ENCODE measurements at regions not wholly inside any gene's neighbourhood (a gene's known extent, or its start where the extent isn't known, plus 50 kb on each side); places are given as distances from the start of the nearest gene placed in this dataset.
A peak's percentile ranks its signal among the peaks of the same experiment; 100 is the strongest.
"Not testable (repeated sequence)": the region's sequence is repeated elsewhere in the genome, so short reads cannot be mapped to it uniquely, and the experiment has no call there.

DNA sequence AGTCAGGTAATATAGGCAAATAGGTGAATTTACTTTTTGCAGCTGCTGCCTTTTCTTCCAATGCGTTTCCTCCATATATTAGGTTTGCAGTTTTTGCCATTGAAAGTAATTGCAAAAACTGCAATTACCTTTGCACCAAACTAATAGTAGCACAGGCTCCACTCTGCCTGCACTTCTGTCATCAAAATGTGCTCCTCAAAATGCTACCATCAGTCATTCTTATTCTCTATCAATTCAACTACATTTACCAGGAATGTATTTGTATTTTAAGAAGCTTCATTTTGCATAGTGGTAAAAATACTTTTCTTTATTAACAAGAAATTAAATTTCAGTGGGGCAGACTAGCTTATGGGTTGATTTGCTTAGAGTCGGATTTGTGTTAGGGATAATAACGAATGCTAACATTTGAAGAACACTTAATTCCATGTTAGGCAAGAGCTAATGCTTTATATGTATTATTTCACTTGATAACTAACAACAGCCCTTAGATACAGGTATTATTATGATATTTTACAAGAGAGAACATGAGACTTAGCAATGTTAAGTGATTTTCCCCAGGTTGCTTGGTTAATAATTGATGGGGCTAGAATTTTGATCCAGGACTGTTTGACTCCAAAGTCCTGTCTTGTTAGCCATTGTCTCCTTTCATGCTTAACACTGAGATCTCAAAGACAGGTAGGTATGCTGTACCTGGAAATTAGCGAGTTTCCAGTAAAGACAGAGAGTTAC lies 300.4 kb downstream of the MAN2A1 start:
- no peak for ATAC-seq
- no peak for DNase-seq

- DNase-seq: no peak
These were observed 301.1 kb downstream of the MAN2A1 start for GRCh38 chr5:109990723-109991359.

GRCh38 chr5:109992264-109992915 lies 302.7 kb downstream of the MAN2A1 start:
- no peak for DNase-seq
- no peak for ATAC-seq

More at GRCh38 chr5:109990723-109991359, 301.1 kb downstream of the MAN2A1 start:
- no peak for ATAC-seq

DNA sequence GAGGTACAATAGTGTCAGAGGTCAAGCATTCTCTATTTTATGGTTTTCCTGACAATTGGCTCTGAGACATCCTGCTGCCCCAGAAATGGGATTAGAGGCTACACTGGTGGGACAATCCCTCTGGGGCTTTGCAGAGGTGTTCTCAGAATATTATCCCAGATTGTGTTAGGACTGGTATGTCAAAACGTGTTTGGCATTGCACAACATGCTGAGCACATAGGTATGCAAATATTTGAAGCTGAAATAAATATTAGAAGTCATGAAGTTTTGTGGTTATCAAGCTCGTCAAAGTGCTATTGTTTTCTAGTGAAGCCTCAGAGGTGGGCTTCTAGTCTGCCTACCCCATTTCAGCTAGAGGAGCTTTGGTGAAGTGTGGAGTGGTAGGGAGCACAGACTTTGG lies 304.4 kb downstream of the MAN2A1 start:
- no peak for ATAC-seq
- DNase-seq: no peak

DNA sequence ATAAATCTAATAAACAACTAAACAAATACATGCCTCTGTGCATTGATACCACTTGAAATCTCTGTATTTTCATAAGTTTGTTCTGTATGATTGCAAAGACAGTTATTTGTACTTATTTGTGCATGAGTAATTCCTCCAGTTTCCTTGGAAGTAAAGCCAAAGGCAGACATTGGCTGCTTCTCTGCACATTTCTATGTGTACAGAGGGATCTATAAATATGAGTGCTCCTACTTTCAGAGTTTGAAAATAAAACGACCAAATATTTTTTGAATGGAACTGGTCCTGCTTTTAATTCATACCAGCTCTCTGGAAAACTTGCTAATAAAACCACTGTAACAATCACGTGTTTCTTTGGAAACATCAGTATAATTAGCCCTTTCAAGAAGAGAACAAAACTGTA lies 306.5 kb downstream of the MAN2A1 start:
- ATAC-seq: no peak
- no peak for DNase-seq

GRCh38 chr5:109997161-109997560 lies 307.4 kb downstream of the MAN2A1 start:
- no peak for DNase-seq
- no peak for ATAC-seq

GRCh38 chr5:109998208-109998607 lies 308.5 kb downstream of the MAN2A1 start:
- ATAC-seq (no peak), DNase-seq (no peak)

DNA sequence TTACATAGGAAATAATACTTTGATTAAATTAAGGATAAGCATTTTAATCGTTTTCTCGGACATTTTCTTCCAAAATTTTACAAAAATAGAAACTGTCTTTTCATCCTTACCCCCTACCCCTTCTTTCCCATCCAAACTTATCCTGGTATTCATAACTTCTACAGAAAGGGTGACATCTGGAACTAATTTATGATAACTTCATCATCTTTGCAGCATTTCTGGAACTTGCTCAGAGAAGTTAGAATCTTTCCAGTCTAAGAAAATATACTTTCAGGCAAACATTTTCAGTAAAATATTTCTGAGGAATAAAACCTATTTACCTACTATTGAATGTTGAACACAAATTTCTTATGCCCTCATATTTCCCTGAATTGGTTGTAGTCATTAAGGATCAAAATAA lies 309.0 kb downstream of the MAN2A1 start:
- ATAC-seq (no peak), DNase-seq (no peak)

- ATAC-seq: no peak
- no peak for DNase-seq
These were observed 311.9 kb downstream of the MAN2A1 start for GRCh38 chr5:110001648-110002047.

DNA sequence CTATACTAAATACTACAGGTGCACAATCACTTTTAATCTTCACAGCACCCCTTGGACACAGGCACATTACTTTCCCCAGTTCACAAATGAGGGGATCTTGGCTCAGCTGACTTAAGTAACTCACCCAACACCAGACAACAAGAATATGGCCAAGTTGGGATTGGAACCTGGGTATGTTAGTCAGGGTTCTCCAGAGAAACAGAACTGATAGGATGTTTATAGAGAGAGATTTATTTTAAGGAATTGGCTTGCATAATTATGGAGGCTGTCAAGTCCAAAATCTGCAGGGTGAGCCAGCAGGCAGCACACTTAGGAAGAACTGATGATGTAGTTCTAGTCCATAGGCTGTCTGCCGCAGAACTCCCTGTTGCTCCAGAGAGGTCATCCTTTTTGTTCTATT lies 312.9 kb downstream of the MAN2A1 start:
- ATAC-seq (no peak), DNase-seq (no peak)

GRCh38 chr5:110005907-110006562 lies 316.3 kb downstream of the MAN2A1 start:
- DNase-seq, ATAC-seq: not testable (repeated sequence)

GRCh38 chr5:110007101-110007500 lies 317.4 kb downstream of the MAN2A1 start:
- DNase-seq (no peak), ATAC-seq (no peak)

GRCh38 chr5:110008131-110008530 lies 318.4 kb downstream of the MAN2A1 start:
- DNase-seq (no peak), ATAC-seq (no peak)

- no peak for DNase-seq
- no peak for ATAC-seq
These were observed 322.4 kb downstream of the MAN2A1 start for GRCh38 chr5:110012145-110012544.

- DNase-seq (no peak), ATAC-seq (no peak)
These were observed 323.3 kb downstream of the MAN2A1 start for GRCh38 chr5:110013017-110013416.

- ATAC-seq (no peak), DNase-seq (no peak)
These were observed 328.1 kb downstream of the MAN2A1 start for GRCh38 chr5:110017854-110018253.

DNA sequence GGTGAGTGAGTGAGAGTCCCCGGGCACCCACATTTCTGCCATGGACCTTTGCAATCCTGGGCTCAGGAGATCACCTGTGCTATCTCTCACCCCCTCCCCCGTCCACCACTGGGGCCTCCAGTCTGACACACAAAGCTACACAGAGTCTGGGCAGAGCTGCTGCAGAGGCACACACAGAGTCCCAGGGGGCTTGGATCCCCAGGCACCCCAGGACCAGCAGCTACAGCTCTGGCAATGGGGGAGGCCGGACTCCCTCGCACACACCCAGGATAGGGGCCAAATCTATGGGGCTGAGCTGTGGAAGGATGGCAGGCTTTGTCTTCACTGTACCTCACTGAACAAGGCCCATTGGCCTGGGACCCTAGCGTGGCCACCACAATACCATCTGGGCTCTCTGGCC lies 328.8 kb downstream of the MAN2A1 start:
- no peak for ATAC-seq
- DNase-seq: no peak

- DNase-seq (no peak), ATAC-seq (no peak)
These were observed 329.4 kb downstream of the MAN2A1 start for GRCh38 chr5:110019119-110019518.

- DNase-seq (no peak), ATAC-seq (no peak)
These were observed 330.1 kb downstream of the MAN2A1 start for GRCh38 chr5:110019780-110020179.

GRCh38 chr5:110021251-110021650 lies 331.5 kb downstream of the MAN2A1 start:
- no peak for ATAC-seq
- DNase-seq: no peak

DNA sequence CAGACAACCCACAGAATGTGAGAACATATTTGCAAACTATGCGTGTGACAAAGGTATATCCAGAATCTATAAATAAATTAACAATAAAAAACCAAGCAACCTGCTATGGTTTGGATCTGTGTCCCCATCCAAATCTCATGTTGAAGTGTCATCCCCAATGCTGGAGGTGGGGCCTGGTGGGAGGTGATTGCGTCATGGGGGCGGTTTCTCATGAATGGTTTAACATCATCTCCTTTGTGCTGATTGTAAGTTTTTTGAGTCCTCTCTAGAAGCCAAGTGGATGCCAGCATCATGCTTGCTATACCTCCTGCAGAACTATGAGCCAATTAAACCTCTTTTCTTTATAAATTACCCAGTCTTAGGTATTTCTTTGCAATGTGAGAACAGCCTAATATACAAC lies 335.4 kb downstream of the MAN2A1 start:
- ATAC-seq: no peak
- DNase-seq: no peak

DNA sequence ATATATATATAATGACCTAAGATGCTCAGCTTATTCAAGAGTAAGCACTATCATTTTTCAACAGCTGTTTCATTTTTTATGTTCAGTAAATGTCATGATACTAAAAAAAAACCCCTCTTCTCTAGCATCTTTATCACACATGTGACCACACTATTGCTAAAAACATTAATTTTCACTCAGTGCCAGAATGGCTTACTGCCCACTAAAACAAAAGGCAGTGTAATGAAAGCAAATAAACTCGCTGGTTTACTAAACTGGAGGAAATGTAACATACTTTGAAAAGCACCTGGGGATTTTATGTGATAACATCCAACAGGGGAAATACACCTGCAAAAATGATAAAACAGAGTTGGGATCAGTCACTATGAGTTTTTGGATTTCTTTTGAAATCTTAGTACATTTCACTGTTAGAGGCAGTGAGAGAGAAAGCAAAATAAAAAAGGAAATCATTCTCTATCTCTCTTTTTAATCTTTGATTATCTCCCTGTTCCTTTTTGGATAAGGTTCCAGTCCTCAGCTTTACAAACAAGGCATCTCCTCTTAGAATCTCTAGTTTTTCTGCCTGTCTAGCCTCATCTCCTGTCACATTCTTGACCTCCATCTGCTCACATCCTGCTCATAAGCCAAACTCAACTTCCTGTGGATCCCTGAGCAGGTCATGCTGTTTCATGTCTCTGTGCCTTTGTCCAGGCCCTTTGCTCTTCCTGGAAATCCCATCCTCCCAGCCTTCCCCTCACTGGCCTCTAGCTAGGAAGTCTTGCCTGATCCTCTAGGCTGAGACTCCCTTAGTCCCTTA lies 338.0 kb downstream of the MAN2A1 start:
- peak; percentile 46 for ATAC-seq
- no peak for DNase-seq

Measured in stimulated activated naive CD8-positive, alpha-beta T cell treated with anti-CD3 and anti-CD28 coated beads, Interleukin-15, Interleukin-2, amounts not matched to agents 100 U/mL and 50 U/mL, for 24 hours (primary cell).